ENCODE measurements at regions not wholly inside any gene's neighbourhood (a gene's known extent, or its start where the extent isn't known, plus 50 kb on each side); places are given as distances from the start of the nearest gene placed in this dataset.

GRCh38 chr2:222102575-222103349 lies 196.0 kb downstream of the PAX3 start:
- TF ChIP-seq ZNF384 (IDR thresholded peaks at IDR 0.05) (no peak), L3MBTL2 (conservative IDR thresholded peaks at IDR 0.05) (no peak), FOXA1 (IDR thresholded peaks at IDR 0.05) (no peak), SP1 (IDR thresholded peaks at IDR 0.05) (no peak), ELF4 (IDR thresholded peaks at IDR 0.05) (no peak), BHLHE40 (IDR thresholded peaks at IDR 0.05; ENCODE audit: borderline replicate concordance) (no peak), SUZ12 (IDR thresholded peaks at IDR 0.05) (no peak), PKNOX1 (IDR thresholded peaks at IDR 0.05) (no peak), TARDBP (IDR thresholded peaks at IDR 0.05) (no peak), FOXM1 (IDR thresholded peaks at IDR 0.05; ENCODE audit: borderline replicate concordance) (no peak), FOXK2 (IDR thresholded peaks at IDR 0.05) (no peak), LEF1 (IDR thresholded peaks at IDR 0.05; ENCODE audit: borderline replicate concordance) (no peak)
